ENCODE measurements at regions not wholly inside any gene's neighbourhood (a gene's known extent, or its start where the extent isn't known, plus 50 kb on each side); places are given as distances from the start of the nearest gene placed in this dataset.

DNA sequence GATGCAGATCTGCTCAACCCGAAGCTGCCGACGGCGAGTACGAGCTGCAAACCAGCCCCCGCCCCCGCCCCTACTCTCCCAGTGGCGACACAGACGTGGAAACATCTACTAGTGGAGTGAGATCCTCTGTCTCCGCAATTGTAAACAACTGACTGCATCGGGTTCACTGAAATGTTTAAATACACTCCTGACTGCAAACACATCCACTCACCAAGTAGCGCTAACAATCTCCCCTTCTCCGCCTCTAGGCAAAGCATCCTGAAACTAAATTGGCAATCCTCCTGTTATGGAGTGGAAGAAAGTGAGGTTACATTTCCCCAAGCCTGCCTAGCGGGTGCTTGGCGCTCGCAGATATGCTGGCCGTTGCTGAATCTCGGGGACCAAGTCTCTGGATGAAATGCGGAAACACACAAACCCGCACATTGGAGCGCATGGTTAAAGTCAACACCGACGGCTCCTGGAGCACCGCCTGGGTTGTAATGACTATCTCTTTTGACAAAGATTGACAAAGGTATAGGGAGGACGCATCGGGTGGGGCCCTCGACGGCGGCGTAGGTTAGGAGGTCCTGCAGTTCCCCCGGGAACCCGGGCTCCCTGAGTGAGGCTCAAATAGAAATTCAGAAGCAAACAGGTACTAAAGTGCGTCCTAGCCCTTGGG is 117.0 kb upstream of the TEX13C start:
- Mint-ChIP-seq H3K4me3 (ENCODE audit: unreplicated experiment) (no peak overlapping the region), H3K27me3 (ENCODE audit: low read depth) (peaks cover 61% of the 10 kb centered on the region), H3K36me3 (ENCODE audit: low read depth) (no peaks in the 10 kb centered on the region), H3K4me1 (ENCODE audit: low read depth) (peaks cover 22% of the 10 kb centered on the region), H3K27ac (ENCODE audit: unreplicated experiment) (no peak overlapping the region), H3K9me3 (ENCODE audit: low read depth) (no peaks in the 10 kb centered on the region)
- DNase-seq (ENCODE audit: low spot score) = no peak
- TF ChIP-seq, protein P1, sequence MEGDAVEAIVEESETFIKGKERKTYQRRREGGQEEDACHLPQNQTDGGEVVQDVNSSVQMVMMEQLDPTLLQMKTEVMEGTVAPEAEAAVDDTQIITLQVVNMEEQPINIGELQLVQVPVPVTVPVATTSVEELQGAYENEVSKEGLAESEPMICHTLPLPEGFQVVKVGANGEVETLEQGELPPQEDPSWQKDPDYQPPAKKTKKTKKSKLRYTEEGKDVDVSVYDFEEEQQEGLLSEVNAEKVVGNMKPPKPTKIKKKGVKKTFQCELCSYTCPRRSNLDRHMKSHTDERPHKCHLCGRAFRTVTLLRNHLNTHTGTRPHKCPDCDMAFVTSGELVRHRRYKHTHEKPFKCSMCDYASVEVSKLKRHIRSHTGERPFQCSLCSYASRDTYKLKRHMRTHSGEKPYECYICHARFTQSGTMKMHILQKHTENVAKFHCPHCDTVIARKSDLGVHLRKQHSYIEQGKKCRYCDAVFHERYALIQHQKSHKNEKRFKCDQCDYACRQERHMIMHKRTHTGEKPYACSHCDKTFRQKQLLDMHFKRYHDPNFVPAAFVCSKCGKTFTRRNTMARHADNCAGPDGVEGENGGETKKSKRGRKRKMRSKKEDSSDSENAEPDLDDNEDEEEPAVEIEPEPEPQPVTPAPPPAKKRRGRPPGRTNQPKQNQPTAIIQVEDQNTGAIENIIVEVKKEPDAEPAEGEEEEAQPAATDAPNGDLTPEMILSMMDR (IDR thresholded peaks at IDR 0.05) = no peak

DNA sequence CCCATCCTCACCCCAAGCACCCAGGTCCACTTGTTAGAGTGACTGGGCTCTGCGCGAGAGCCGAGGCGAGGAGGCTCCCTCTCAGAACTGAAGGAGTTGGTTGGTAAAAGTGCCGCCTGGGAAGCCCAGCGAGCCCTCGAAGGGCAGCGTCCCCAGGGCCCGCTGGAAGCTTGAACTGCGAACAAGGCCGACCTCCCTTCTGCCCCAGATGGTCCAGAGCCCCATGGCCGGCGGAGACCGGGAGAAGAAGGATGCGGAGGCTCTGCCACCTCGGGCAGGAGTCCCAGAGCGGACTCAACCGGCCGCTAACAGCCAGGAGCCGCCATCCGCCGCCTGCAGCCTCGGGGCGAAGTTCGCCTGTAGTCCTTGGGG is 116.3 kb upstream of the TEX13C start:
- TF ChIP-seq, protein P1 (IDR thresholded peaks at IDR 0.05) = no peak
- Mint-ChIP-seq H3K9me3 (ENCODE audit: low read depth) (no peaks in the 10 kb centered on the region), H3K27ac (ENCODE audit: unreplicated experiment) (no peak overlapping the region), H3K27me3 (ENCODE audit: low read depth) (peaks cover 61% of the 10 kb centered on the region), H3K4me3 (ENCODE audit: unreplicated experiment) (peak overlapping the region; percentile 25), H3K4me1 (ENCODE audit: low read depth) (peaks cover 22% of the 10 kb centered on the region), H3K36me3 (ENCODE audit: low read depth) (no peaks in the 10 kb centered on the region)
- no peak for DNase-seq (ENCODE audit: low spot score)

DNA sequence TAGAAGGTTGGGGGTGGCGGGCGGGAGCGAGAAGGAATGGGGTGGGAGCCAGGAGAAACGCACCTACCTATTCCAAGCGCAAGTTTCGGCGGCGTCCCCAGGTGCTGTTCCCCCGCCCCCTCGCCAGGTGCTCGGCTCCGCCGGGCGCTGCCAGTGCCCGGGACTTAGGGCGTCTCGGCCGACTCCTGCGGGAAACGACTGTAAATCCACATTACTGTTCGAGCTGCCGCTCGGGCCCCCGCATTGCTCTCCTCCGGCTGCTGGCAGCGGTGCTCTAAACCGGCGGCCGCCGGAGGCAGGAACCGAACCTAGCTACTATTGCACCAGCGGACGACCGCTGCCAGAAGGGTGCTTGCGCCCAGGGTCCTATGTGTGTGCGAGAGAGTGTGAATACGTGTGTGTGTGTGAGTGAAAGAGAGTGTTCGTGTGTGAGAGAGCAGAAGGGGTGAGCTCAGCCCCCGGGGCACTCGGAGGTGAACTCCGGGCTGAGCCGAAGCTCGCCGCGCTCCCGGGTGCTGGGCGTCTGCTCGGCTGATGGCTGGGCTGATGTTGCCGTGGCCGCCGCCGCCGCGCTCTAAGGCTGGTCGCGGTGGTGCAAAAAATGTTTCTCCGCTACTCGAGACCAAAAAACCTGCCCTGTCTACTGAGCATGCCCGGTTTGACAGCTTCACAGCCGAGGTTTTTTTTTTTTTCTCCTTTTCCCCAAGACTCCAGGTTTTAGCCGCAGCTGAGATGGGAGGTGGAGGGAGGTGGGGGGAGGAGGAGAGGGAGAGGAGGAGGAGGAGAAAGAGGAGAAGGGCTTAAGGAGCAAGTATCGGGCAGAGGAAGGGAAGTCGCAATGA is 115.7 kb upstream of the TEX13C start:
- H3K27ac Mint-ChIP-seq (ENCODE audit: unreplicated experiment) = peak overlapping the region; percentile 25
- H3K9me3 Mint-ChIP-seq (ENCODE audit: low read depth) = no peaks in the 10 kb centered on the region
- peak overlapping the region; percentile 66 for H3K4me3 Mint-ChIP-seq (ENCODE audit: unreplicated experiment)
- peaks cover 63% of the 10 kb centered on the region for H3K27me3 Mint-ChIP-seq (ENCODE audit: low read depth)
- no peaks in the 10 kb centered on the region for H3K36me3 Mint-ChIP-seq (ENCODE audit: low read depth)
- DNase-seq (ENCODE audit: low spot score) = no peak
- TF ChIP-seq, protein P1 (IDR thresholded peaks at IDR 0.05) = no peak
- peaks cover 22% of the 10 kb centered on the region for H3K4me1 Mint-ChIP-seq (ENCODE audit: low read depth)

DNA sequence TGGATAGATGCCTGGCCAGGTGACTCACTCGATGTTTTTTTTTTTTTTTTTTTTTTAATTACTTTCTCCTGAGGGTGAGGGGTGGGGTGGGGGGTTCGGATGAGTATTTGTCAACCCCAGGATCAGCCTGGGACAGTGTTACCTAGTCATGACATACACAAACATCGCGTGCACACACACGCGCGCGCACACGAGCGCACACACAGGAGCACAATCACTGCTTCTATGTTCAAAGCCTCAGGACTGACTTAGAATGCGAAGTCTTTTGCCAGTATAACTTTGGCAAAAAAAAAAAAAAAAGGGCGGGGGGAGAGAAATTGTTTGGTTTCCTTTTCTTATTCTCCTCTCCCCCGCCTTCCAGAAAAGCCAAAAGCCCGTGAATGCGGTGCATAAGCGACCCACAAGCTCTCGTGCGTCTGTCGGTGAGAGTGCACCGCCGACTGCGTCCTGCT is 115.0 kb upstream of the TEX13C start:
- peaks cover 60% of the 10 kb centered on the region for H3K27me3 Mint-ChIP-seq (ENCODE audit: low read depth)
- H3K4me3 Mint-ChIP-seq (ENCODE audit: unreplicated experiment) = peak overlapping the region; percentile 66
- TF ChIP-seq, protein P1 (IDR thresholded peaks at IDR 0.05) = no peak
- H3K4me1 Mint-ChIP-seq (ENCODE audit: low read depth) = peaks cover 22% of the 10 kb centered on the region
- no peak for DNase-seq (ENCODE audit: low spot score)
- H3K9me3 Mint-ChIP-seq (ENCODE audit: low read depth) = no peaks in the 10 kb centered on the region
- no peak overlapping the region for H3K27ac Mint-ChIP-seq (ENCODE audit: unreplicated experiment)
- H3K36me3 Mint-ChIP-seq (ENCODE audit: low read depth) = no peaks in the 10 kb centered on the region

DNA sequence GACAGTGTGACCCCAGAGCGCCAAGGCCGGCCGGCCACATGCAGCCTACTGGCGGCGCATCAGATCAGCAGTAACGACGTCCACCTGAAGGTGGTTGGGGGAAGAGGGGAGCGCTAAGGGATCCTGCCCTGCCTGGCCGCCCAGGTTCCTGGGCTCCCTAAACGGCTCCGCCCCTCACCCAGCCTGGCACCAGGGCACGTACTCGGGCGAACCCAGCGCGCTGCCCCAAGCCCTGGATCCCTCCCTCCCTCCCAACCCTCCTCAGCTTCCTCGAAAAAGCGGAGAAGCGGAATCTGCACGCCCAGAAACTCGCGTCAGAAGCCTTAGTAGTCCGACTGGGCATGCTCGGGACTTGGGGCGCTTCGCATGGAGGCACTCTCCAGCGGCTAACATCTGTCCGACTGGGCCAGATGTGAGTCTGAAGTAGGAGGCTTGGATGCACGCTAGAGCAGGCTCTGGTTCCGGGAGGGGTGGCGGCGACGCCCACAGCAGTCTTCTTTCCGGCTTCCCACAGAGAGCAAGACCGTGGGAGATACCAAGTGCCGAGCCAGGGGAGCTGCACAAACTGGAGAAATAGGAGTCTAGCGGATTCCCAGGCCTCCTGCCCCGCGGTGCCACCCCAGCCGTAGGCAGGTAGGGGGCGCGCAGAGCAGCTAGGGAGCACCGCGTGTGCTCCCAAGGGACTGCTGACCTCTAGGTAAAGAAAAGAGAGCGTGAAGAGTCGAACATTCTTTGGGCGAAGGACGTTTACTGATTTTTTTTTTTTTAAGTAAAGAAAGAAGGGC is 114.3 kb upstream of the TEX13C start:
- Mint-ChIP-seq H3K27me3 (ENCODE audit: low read depth) (peaks cover 60% of the 10 kb centered on the region), H3K4me3 (ENCODE audit: unreplicated experiment) (peak overlapping the region; percentile 71), H3K36me3 (ENCODE audit: low read depth) (no peaks in the 10 kb centered on the region), H3K27ac (ENCODE audit: unreplicated experiment) (no peak overlapping the region), H3K4me1 (ENCODE audit: low read depth) (peaks cover 22% of the 10 kb centered on the region), H3K9me3 (ENCODE audit: low read depth) (no peaks in the 10 kb centered on the region)
- no peak for DNase-seq (ENCODE audit: low spot score)
- TF ChIP-seq, protein P1 (IDR thresholded peaks at IDR 0.05) = peak; percentile 19

Measured in chondrocyte (in vitro differentiated cells).